ENCODE measurements at regions not wholly inside any gene's neighbourhood (a gene's known extent, or its start where the extent isn't known, plus 50 kb on each side); places are given as distances from the start of the nearest gene placed in this dataset.

DNA sequence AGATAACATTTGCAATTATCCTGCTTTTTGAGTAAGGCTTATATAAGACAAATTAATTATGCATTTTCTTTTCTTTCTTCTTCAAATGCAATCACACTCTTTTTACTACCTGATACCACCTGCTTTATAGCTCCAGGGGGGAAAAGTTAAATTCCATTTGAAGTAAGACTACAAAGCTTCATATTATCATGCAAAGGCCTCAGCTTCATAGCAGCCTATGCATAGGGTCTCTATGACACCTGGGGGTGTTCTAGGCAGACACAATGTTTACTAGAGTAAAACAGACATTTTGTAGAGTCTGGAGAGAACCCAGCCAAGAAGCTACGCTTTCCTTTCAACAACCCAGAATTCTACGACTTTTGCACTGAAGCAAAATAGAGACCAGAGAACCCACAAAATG lies 148.0 kb downstream of the MCHR2 start:
- no peak for ATAC-seq
- intact Hi-C loops (cut with micrococcal nuclease), result no loop called here
- no peak for DNase-seq

DNA sequence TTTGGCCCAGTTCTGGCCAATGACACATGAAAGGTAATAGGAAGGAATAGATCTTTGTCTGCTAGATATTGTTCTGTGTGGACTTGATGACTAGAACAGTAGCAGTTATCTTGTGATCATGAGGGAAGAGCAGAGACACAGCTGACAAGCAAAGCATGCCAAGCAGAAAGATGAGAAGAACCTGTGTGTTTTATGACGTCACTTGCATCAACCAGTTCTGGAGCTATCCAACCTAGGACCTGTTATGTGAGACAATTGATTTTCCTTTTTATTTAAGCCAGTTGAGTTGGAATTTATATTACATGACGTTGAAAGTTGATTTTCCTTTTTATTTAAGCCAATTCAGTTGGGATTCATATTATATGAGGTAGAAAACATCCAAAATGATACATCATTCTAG lies 143.2 kb downstream of the MCHR2 start:
- intact Hi-C loops (cut with micrococcal nuclease), result no loop called here
- no peak for ATAC-seq
- DNase-seq, result no peak

DNA sequence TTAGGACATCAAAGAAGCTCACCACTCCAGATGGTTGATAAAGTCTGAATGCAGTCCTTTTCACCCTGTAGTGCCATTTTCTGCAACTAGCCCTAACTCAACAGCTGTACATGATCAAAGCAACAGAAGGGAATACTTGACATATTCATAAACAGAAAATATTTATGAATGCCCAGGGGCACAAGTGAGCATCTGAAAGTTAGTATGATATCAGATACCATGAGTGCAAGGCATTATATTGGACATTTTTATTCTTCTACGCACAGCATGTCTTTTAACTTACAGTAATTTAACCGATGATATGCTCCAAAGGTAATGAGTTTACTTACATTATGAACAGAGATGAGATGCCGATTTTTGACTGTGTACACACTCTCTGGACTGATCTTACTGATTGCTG lies 142.0 kb downstream of the MCHR2 start:
- ATAC-seq, result no peak
- no peak for DNase-seq
- intact Hi-C loops (cut with micrococcal nuclease), result no loop called here

DNA sequence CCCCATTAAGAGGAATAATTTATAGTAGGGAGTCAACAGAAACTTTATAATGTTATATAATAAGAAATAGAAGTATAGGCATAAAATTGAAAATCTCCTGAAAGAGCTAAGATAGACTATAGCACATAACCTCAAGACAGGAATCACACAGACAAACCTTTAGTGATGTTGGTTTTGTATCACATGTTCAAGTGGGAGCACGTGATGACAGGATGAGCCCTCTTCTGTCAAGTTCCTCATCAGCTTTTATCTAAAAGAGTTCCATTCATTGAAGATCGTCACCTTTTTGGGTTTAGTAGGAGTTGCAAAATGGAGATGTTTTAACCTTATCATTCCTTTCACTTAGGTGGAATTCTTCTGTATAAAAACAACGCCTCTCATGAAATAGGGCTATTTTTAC lies 127.0 kb downstream of the MCHR2 start:
- DNase-seq (no peak), ATAC-seq (no peak)
- intact Hi-C loops (cut with micrococcal nuclease), result no loop called here

DNA sequence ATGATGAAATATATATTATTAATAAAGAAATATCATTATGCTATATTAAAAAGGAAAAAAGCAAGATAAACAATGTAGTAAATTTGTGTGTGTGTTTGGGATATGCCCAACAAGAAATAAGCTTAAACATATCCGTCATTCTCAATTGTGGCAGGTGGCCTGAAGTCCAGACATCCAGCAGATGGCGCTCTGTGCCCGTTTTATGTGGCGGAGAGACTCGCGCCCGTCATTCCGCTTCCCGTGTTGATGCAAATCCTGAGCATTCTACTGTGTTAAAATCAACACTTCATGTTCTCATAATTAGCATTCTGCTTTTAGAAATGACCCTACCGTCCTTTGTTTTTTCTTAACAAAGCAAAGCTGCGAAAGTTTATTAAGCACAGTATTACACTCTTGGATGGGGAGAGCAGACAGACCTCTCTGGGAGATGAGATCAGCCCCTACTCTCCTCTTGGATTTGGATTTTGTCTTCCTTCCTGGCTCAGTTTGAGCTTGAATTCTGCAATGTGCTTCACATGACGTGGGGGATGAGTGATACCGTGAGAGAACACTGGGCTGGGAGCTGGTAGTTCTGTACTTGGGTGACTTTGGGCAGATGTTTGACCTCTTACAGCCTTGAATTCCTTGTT lies 125.8 kb downstream of the MCHR2 start:
- intact Hi-C loops (cut with micrococcal nuclease), result no loop called here
- DNase-seq, result peak; percentile 81
- peak; percentile 68 for ATAC-seq

Data from left ventricle myocardium superior (tissue), 1 donor.